Hepatocyte (in vitro differentiated cells): ENCODE measurements at regions not wholly inside any gene's neighbourhood (a gene's known extent, or its start where the extent isn't known, plus 50 kb on each side); places are given as distances from the start of the nearest gene placed in this dataset.
"Not testable (repeated sequence)": the region's sequence is repeated elsewhere in the genome, so short reads cannot be mapped to it uniquely, and the experiment has no call there.

ENCODE experiments used
- DNase-seq: peaks from one replicate; pipeline ENCODE4 v3.0.0-alpha.2; 2016; ENCODE audit warnings: low spot score
- H2AFZ ChIP-seq: fragments of 200-600 bp; sonication (generic); 2 replicates; pipeline ENCODE4 v1.6.0; 2016; ENCODE audit warnings: antibody characterized with exemption, mild to moderate bottlenecking
- H3K27ac ChIP-seq: fragments of 200-600 bp; sonication (generic); 2 replicates; pipeline ENCODE4 v1.5.1; 2016; ENCODE audit warnings: mild to moderate bottlenecking
- H3K27me3 ChIP-seq: fragments of 200-600 bp; sonication (generic); 2 replicates; pipeline ENCODE4 v1.6.1; 2016
- H3K36me3 ChIP-seq: fragments of 200-600 bp; sonication (generic); replicated peaks from 2 replicates; pipeline ENCODE4 v1.5.1; 2016; ENCODE audit warnings: low read depth; ENCODE audit not compliant: insufficient read depth
- H3K4me1 ChIP-seq: fragments of 200-600 bp; sonication (generic); 2 replicates; pipeline ENCODE4 v1.5.1; 2016; ENCODE audit warnings: mild to moderate bottlenecking, moderate library complexity; ENCODE audit not compliant: insufficient read depth
- H3K4me2 ChIP-seq: fragments of 200-600 bp; sonication (generic); 2 replicates; pipeline ENCODE4 v1.6.0; 2016
- H3K4me3 ChIP-seq: fragments of 200-600 bp; sonication (generic); 2 replicates; pipeline ENCODE4 v1.5.1; 2016; ENCODE audit warnings: mild to moderate bottlenecking
- H3K79me2 ChIP-seq: fragments of 200-600 bp; sonication (generic); 2 replicates; pipeline ENCODE4 v1.6.0; 2017; ENCODE audit warnings: mild to moderate bottlenecking
- H3K9me2 ChIP-seq: fragments of 200-600 bp; sonication (generic); replicated peaks from 2 replicates; pipeline ENCODE4 v1.6.0; 2017; ENCODE audit warnings: mild to moderate bottlenecking; ENCODE audit not compliant: insufficient read depth
- H3K9me3 ChIP-seq: fragments of 200-600 bp; sonication (generic); 2 replicates; pipeline ENCODE4 v1.5.1; 2016; ENCODE audit warnings: low read depth, mild to moderate bottlenecking
- H4K20me1 ChIP-seq: fragments of 200-600 bp; sonication (generic); 2 replicates; pipeline ENCODE4 v1.6.0; 2016; ENCODE audit warnings: mild to moderate bottlenecking; ENCODE audit not compliant: insufficient read depth, poor library complexity, severe bottlenecking
- EZH2 ChIP-seq: fragments of 200-600 bp; sonication (generic); IDR thresholded peaks from 2 replicates; pipeline ENCODE4 v1.6.1; 2016; ENCODE audit warnings: antibody characterized with exemption, mild to moderate bottlenecking, borderline replicate concordance
- EZH2phosphoT487 ChIP-seq: fragments of 200-600 bp; sonication (generic); IDR thresholded peaks from one replicate; pipeline ENCODE4 v1.6.1; 2018; ENCODE audit warnings: antibody characterized with exemption, mild to moderate bottlenecking, low read depth, moderate library complexity; ENCODE audit not compliant: unreplicated experiment, severe bottlenecking
- WGBS: methylation state at CpG from one replicate; pipeline ENCODE4 v1.1.6; 2016; ENCODE audit warnings: low lambda C conversion rate; ENCODE audit errors: missing lambda C conversion rate; 5-methylcytosine and 5-hydroxymethylcytosine counted together
- TF ChIP-seq, protein P1 (sequence below): fragments of 200-600 bp; sonication (generic); IDR thresholded peaks from 2 replicates; pipeline ENCODE4 v1.5.1; 2016; ENCODE audit warnings: antibody characterized with exemption, mild to moderate bottlenecking; ENCODE audit not compliant: poor library complexity

DNA sequence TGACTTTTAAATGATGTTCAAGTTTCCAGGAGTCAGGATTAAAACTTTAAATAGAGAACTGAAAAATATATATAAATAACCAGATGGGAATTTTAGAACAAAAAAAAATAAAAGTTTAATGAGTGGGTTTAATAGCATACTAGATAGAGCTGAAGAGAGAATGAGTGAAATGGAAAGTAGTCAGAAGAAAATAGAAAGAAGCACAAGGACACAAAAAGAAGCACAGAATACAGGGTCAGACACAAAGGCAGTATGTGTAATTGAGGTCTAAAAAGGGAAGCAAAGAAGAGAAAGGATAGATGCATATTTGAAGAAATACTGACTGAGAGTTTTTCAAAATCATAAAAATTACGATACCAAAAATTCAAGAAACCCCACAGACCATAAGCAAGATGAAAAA is 159.8 kb upstream of the FERMT1 start:
- Histone ChIP-seq H3K79me2 (no peaks in the 10 kb centered on the region), H3K4me3 (no peak overlapping the region), H3K4me2 (no peak overlapping the region), H3K36me3 (no peaks in the 10 kb centered on the region), H2AFZ (no peak overlapping the region), H3K9me3 (peaks cover 7% of the 10 kb centered on the region), H3K9me2 (no peaks in the 10 kb centered on the region), H3K27me3 (no peaks in the 10 kb centered on the region), H4K20me1 (no peaks in the 10 kb centered on the region), H3K4me1 (no peaks in the 10 kb centered on the region), H3K27ac (no peak overlapping the region)
- DNase-seq, result no peak
- WGBS, result 90% methylated on average over 1 of the region's 1 CpG
- TF ChIP-seq EZH2, result no peak
- TF ChIP-seq, protein P1, sequence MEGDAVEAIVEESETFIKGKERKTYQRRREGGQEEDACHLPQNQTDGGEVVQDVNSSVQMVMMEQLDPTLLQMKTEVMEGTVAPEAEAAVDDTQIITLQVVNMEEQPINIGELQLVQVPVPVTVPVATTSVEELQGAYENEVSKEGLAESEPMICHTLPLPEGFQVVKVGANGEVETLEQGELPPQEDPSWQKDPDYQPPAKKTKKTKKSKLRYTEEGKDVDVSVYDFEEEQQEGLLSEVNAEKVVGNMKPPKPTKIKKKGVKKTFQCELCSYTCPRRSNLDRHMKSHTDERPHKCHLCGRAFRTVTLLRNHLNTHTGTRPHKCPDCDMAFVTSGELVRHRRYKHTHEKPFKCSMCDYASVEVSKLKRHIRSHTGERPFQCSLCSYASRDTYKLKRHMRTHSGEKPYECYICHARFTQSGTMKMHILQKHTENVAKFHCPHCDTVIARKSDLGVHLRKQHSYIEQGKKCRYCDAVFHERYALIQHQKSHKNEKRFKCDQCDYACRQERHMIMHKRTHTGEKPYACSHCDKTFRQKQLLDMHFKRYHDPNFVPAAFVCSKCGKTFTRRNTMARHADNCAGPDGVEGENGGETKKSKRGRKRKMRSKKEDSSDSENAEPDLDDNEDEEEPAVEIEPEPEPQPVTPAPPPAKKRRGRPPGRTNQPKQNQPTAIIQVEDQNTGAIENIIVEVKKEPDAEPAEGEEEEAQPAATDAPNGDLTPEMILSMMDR, result no peak
- TF ChIP-seq EZH2phosphoT487, result no peak

DNA sequence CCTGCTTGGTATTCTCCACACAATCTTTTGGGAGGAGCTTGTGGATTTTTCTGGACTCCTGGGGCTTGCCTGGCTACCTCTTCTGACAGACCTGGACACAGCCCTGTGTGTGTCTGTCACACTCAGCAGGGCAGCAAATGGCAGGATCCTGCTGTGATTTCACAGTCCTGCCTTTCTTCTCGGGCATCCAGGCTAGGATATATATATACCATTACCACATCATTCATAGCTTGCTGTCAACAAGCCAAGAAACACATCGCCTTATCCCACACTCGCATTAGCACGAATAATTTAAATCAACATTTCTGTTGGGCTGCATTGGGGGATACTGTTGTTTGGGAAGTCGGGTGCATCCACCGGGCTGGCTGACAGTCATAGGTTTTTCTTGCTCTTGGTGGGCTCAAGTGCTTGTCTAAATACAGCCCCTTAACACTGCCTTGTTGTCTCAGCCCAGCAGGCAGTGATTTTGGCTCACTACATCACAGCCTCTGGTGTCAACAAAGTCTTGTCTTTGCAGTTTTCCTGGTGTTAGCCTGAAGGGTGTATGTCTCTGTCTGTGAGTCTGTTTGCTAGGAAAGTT is 154.9 kb upstream of the FERMT1 start:
- TF ChIP-seq EZH2phosphoT487, result no peak

DNA sequence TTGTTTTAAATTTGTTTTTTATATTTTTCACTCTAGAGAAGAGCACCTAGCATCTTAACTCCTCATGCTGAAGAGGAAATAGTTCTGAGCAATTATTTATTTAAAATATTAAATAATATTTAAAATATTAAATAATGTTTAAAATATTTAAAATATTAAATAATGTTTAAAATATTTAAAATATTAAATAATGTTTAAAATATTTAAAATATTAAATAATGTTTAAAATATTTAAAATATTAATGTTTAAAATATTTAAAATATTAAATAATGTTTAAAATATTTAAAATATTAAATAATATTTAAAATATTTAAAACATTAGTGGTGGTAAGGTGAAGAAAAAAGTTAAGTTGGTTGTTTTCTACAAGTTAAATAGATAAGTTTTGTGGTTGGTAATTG is 147.6 kb upstream of the FERMT1 start:
- not testable (repeated sequence) for H3K27ac ChIP-seq, H4K20me1 ChIP-seq, H3K4me2 ChIP-seq, H3K4me1 ChIP-seq, H3K36me3 ChIP-seq, H2AFZ ChIP-seq, H3K9me3 ChIP-seq, H3K27me3 ChIP-seq, H3K79me2 ChIP-seq, H3K9me2 ChIP-seq, H3K4me3 ChIP-seq, DNase-seq

More for the DNA sequence above, 154.9 kb upstream of the FERMT1 start:
- Histone ChIP-seq H3K27me3 (no peaks in the 10 kb centered on the region), H3K36me3 (no peaks in the 10 kb centered on the region), H3K4me3 (no peak overlapping the region), H3K27ac (no peak overlapping the region), H3K9me2 (no peaks in the 10 kb centered on the region), H3K79me2 (no peaks in the 10 kb centered on the region), H3K4me1 (no peaks in the 10 kb centered on the region), H3K9me3 (peaks cover 2% of the 10 kb centered on the region), H2AFZ (no peak overlapping the region), H4K20me1 (no peaks in the 10 kb centered on the region), H3K4me2 (no peak overlapping the region)
- 34% methylated on average over 6 of the region's 6 CpGs for WGBS
- DNase-seq, result no peak

DNA sequence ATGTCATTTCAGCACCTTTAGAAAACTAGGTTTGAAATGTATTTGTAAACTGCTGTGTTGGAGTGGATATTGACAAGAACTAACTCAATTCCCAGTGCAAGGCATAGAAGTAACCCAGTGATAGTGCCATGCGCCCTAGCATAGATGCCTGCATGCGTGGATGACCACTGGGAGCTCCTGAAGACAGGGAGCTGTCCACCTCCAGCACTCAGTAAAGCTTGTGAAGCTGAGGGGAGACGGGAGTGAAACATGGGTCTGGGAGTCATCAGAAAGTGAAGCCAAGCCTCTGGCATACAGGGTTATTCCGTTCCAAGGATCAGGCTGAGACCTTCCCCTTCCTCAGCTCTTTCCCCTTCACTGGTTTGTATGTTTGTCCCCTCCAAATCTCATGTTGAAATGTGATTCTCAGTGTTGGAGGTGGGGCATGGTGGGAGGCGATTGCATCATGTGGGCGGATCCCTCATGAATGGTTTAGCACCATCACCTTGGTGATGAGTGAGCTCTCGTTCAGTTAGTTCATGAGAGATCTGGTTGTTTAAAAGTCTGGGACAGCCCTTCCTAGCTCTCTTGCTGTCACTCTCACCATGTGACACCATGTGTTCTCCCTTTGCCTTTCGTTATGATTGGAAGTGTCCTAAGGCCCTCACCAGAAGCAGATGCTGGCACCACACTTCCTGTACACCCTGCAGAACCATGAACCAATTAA is 146.5 kb upstream of the FERMT1 start:
- Histone ChIP-seq H2AFZ (no peak overlapping the region), H4K20me1 (no peaks in the 10 kb centered on the region), H3K9me2 (no peaks in the 10 kb centered on the region), H3K36me3 (no peaks in the 10 kb centered on the region), H3K4me1 (no peaks in the 10 kb centered on the region), H3K79me2 (no peaks in the 10 kb centered on the region), H3K27ac (no peak overlapping the region), H3K9me3 (no peaks in the 10 kb centered on the region), H3K4me3 (no peak overlapping the region), H3K27me3 (no peaks in the 10 kb centered on the region), H3K4me2 (no peak overlapping the region)
- TF ChIP-seq EZH2phosphoT487 (no peak), EZH2 (no peak)
- TF ChIP-seq, protein P1, result no peak
- WGBS, result 71% methylated on average over 8 of the region's 8 CpGs
- DNase-seq, result no peak
